MV-4-11 (cell line): ENCODE measurements at regions not wholly inside any gene's neighbourhood (a gene's known extent, or its start where the extent isn't known, plus 50 kb on each side); places are given as distances from the start of the nearest gene placed in this dataset.

ENCODE experiments used
- DNase-seq: peaks from one replicate; lab custom pipeline; 2025; lab: John Stamatoyannopoulos, UW

DNA sequence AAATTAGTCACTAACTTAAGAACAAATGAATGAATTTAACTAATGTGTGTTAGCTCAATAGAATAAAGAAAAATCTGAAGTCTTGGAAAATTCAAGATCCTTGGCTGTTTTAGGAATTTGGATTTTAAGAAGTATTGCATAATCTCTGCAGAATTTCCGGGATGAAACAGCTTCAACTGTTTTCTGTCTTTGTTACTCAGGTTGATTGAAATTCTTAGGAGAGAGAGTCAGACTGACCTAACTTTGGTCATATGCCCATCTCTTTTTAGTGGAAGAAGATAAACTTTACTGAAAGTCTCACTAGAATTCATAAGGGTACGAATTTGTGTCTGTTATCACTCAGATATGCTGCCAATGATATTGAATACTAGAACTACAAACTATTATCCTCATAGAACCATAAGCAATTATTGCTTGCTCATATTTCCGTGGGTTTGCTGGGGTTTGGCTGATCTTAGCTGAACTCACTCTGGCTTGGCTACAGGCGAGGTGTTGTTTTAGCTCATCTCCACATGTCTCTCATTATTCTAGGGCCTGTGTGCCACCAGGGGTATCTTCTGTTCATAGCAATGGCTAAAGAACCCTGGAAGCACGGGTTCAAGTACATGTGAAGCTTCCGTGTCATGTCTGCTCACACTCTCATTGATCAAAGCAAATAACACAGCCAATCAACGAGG lies 257.4 kb upstream of the NOVA1 start:
- no peak for DNase-seq

DNA sequence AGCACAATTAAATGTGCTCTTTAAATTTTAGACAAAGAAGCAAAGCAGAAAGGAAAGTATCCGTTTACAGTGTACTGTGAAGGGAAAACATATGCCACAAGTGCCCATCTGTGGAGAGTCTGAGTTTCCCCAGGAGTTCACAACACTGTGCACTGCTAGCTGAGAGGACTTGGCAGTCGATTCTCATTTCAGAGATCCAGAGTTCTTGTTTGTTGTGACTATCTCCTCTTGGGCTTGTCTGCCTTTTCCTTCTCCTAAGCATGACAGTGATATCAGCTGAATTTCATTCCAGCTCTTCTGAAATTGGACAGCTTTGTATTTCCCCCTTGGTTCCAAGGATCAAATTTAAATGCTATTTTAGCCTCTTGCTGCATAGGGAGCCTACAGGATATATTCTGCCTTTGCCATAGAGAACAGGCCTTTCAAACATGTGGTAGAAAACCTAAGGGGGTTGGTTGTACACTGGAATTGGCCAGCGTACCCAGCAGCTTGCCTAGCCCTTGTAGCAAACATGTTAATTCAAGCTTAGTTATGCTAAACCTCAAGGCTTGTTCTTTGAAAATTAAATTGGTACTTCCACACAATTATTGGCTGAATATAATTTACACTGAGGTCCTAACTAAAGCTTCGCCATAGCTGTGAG lies 259.2 kb upstream of the NOVA1 start:
- no peak for DNase-seq

DNA sequence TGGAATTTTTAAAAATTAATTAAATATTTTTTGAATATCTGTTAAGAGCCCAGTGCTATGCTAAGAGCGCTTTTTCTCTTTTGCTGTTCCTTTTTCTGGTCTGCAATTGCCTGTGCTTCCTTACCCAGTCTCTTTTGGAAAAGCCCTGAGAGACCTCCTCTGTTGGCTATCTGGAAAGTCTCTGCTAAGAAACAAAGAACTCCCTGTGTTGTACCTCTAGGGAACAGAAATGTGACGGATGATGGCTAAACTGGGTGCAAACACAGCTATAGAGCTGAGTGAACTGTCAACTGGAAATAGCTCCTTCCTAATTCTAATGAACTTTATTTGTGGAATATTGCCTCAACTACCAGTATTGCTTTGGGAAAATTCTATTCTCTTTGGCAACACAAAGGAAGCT lies 261.6 kb upstream of the NOVA1 start:
- no peak for DNase-seq

DNA sequence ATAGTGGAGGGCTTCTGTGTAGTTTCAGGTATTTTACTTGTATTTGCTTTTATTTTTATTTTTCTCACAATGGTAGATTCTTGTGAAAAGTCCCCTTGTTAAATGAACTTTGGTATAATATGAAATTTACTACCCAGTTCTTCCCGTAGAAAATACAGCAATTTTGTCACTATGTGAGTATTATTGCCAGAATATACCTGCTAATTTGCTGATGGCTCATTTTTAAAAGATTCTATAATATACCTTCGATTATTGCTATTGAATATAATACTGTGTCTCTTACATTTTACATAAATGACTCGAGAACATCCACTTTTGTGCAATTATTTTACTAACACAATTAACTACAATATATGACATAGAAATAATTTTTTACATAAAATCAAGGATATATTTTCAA lies 262.3 kb upstream of the NOVA1 start:
- DNase-seq = no peak

DNA sequence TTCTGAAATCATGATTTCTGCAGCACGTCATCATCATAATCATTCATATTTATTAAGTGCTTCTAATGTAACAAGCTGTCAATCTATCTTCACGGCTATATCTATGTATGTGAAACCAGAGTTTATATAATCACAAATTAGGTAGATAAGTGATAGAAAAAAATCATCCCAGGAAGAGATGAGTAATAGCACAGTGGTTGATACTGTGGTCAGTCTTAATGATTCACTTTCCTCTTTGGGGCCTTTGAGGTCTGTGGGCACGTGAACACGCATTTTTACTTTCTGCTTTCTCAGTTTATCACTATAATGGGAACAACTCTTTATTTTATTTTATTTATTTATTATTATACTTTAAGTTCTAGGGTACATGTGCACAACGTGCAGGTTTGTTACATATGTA lies 265.9 kb upstream of the NOVA1 start:
- no peak for DNase-seq

DNA sequence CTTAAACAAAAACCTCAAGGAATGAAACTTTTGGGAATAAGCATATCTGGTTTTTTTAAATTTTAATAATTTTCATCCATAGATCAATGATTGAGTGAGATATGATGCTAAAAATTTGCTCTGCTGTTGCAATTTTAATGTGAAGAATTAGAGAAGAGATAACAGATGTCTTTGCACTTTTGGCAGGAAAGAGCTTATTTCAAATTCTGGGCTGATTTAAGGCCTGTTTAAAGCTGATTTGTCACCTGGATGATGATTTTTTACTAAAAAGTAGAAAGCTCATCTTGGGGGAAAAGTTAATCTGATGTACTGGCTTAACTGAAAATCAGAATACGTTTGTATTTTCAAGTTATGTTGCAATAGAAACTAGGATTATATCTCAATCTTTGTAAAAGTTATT lies 268.9 kb upstream of the NOVA1 start:
- no peak for DNase-seq

DNA sequence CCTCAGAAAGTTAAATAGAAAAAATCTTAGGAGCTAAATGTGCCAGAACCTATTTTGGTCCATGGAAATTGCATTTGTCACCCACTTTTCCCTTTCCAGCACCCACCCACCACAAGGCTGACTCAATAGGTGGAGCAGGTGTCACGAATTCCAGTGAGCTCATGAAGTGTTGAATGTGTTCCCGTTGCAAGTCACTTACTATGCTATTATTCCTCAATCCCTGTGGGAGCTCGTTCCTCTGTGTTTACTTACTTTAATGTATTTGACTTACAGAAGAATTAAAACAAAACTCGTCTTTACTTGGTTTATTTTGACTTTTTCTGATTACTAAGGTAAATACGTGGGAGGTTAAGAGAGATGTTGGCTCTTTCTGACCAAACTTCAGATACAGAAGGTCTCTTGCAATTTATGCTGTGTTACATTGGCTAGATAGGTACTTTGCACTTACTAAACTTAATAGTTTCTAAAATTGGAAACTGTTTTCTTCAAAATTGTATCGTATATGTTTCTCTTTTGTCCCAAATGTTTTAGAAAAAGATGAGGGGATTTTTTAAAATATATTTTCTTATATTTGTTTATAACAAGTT lies 269.4 kb upstream of the NOVA1 start:
- no peak for DNase-seq

DNA sequence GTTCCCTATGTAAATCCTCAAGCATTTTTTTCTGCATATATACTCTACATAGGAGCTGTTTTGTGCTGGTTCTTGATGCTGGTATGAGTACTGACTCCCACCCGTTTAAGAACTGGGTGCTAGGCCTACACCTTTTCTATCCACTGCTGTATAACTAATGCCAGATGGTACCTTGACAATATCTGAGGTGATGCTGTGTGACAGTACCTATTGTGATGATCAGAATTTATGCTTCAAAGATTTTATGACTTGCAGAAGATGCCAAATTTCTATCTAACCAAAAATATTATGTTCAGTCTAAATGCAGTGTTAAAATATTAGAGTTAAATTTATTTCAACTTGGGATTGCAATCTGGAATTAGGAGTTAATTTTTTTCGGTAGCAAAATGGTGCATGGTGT lies 272.3 kb upstream of the NOVA1 start:
- no peak for DNase-seq

DNA sequence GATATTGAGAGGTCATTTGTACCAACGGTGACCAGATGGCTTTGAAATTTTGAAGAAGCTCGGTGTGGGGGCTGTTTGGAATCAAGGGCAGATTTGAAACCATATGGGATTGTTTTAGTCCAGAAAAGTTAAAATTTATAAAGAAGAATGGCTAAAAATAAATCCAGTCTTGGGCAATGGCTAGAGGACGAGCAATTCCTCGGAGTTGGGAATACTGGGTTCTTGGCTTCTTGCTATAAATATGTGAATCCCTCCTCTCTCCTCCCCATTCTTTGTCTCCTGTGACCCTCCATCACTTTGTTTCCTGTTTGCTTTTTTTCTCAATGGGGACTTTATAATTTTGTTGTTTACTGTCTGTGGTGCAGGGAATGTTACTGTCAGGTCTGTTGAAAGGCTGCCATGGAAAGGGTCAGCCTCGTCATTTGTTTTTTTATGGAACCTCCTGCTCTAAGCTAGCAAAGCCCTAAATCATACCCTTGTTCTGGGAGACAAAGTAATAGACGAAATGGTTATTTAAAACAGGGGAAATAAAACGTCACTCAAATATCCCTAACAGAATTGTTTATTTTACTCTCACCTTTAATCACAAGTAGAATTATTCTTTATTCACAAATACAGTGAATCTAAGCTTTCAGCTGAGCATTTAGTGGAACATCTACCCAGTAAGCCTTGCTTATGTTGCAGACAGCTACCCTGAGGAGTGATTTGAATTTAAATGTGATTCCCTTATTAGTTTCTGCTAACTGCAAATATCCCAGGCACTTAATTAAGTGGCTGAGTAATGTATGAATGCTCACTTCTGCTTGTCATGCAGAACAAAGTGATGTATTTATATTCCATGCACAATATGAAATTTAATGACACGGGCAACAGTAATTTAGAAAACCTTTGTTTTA lies 273.1 kb upstream of the NOVA1 start:
- no peak for DNase-seq

DNA sequence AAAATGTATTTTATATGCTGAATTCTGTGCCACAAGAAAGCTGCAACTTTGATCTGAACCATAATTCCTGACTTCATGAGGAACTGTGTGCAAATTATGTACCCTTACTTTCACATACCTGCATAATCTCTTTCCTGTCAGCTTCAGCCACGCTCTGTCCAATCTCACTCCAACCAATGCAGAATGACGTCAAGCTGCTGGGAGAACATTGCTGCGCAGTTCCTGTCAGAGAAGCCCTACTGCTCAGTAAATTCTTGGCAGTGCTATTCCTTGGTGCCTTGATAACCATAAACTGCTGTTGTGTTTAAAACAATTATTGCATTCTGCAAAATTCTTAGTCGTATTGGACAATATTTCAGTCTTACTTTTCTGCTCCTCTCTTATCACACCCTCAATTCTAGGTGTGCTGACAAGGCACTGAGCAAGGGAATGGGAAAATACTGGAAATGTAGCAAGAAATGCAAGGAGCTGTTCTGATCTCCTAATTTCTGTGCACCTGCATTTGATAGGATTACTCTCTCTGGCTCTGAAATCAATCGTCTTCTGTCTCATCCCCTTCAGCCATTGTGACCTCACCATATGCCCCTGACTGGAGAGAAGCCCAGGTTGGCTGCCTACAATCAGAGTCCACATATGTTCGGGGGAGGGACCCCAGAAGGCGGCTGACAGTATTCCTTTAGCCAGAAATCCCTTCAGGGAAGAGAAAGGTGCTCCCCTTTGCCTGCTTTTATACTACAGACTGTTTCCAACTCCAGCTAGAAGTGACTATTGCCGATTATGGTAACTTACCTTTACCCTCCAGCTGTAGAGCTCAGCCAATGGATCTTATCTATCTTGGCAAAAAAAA lies 274.9 kb upstream of the NOVA1 start:
- no peak for DNase-seq

DNA sequence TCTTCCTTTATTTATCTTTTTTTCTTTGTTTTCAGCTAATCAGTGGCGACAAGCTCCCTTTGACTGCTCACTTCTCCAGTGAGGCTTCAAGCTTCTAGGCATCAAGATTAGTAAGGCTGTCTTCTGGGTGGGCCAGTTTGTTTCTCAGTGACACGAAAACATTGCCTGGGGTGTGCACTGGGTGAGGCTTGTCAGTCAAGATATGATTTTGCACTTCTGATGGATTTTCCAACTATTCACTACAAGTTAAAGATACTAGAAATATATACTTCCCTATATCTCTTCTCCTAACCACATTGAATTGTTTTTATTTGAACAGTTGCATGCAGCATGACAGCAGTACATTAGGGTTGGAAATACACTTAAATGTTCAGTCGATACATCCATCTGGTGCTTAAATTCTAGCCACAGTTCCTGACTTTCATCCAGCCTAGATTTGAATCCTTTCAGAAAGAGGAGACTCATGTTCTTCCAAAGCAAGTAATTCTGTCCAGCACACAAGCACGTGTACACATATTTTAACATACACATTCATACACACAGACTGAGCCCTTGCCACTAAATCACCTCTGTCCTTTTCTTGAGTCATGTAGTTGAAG lies 275.6 kb upstream of the NOVA1 start:
- no peak for DNase-seq

DNA sequence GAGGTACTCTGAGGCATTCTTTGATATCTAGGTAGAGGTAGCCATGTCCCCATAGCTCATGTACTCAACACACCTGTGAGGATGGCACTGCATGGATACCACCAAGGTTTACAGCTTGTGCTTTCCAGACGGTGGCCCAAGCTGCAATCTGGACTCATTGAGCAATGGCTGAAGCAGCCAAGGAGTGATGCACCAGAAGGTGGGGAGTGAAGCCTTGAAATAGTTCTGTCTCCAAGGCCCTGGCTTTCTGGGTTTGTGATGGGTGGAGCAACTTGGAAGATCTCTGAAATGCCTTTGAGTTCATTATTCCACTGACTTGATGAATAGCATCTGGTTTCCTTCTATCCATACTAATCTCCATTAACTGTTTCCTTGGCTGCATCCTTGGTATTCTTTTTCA lies 290.0 kb upstream of the NOVA1 start:
- DNase-seq = no peak

DNA sequence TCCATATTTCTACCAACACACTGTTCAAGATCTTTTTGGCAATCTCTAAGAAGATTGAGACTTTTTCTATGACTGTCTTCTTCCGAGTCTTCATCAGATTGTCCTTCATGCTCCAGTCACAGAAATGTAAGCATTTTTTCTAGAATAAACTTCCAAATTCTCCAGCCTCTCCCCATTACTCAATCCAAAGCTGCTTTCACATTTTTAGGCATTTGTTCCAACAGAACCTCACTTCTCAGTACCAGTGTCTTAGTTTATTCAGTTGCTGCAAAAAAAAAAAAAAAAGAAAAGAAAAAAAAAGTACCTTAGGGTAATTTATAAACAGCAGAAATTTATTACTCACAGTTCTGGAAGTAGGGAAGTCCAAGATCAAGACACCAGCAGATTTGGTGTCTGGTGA lies 290.8 kb upstream of the NOVA1 start:
- DNase-seq = no peak

DNA sequence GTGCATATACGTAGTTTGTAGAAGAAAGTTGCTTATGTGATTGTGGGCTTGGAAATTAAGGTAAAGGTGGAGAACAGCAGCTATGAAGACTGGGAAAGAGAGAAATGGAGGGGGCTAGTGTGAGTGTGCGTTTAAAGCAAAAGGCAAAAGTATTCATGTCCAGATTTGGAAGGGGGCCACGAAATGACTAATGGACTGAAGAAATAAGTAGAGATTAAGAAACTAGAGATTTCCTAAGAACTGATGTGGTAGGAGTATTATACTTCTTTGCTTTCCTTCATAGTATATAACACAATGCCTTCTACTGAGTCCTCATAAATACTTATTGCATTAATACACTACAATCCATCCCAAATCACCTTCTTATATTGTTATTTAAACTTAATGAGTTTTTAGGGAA lies 298.6 kb upstream of the NOVA1 start:
- no peak for DNase-seq

DNA sequence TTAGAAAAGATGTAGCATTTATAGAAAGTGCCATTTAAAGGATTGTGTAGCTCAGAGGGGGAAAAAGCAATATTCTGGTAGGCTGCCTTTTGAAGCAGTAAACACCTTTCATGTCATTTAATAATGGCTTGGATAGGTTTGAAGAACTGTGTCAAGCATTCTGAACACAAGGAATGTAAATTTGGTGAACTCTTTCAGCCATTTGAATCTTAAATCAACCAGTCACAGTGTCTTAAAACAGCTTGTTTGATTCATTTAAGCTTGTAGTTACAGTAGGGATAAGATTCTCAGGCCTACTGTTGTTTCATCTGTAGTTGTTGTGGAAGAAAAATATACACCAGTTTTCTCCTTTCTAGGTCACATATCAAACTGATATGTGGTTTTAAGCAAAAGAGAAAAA lies 299.4 kb upstream of the NOVA1 start:
- no peak for DNase-seq

DNA sequence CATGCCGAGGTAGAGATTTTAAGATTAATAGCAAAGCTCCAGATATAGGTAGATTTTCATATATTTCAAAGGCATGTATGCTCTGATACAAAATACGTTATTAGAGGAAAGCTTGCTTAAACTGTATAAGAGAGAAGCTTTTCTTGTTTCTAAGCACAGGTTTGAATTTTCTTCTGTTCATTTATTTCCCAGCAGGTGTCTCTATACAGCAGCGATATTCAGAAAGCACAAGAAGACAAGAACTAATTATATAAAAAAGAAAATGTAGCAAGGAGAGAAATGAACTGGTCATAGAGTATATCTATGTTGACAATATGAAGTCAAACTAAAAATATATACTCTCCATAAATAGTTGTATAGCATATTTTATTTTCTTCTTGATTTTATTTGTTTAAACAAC lies 307.4 kb upstream of the NOVA1 start:
- no peak for DNase-seq

DNA sequence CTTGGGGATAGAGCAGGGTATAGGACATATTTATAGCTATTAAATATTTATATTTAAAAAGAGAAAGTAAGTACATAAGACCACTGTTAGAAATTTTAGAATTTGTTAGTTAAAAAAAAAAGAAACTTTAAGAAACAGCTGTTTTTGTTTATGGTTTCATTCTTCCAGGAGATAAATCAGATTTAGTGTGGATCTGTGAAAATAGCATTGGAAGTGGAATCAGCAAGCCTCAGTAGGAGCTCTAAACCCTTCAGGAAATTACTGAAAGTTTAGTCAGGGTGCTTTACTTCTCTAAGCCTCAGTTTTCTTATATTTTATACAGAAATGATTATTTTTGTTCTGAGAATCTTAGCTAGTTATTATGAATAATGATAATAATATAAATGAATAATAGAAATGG lies 316.0 kb upstream of the NOVA1 start:
- DNase-seq = no peak

DNA sequence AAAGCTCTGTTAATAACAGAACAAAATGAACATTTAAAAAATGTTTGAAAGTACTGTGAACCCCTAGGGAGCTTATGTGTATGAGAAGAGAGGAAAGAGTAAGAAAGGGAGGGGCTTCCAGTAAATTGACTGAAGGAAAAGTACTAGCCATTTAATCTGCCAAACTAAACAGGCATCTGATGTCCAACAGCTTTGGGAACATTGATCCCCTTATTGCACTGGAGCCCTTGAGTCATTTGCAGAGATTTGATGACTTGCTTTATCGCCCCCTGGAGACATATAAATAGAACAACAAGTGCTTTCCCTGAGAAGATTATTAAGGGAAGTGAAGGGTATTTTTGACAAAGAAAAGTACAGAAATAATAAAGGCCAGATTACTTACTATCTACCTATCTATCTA lies 319.3 kb upstream of the NOVA1 start:
- no peak for DNase-seq

DNA sequence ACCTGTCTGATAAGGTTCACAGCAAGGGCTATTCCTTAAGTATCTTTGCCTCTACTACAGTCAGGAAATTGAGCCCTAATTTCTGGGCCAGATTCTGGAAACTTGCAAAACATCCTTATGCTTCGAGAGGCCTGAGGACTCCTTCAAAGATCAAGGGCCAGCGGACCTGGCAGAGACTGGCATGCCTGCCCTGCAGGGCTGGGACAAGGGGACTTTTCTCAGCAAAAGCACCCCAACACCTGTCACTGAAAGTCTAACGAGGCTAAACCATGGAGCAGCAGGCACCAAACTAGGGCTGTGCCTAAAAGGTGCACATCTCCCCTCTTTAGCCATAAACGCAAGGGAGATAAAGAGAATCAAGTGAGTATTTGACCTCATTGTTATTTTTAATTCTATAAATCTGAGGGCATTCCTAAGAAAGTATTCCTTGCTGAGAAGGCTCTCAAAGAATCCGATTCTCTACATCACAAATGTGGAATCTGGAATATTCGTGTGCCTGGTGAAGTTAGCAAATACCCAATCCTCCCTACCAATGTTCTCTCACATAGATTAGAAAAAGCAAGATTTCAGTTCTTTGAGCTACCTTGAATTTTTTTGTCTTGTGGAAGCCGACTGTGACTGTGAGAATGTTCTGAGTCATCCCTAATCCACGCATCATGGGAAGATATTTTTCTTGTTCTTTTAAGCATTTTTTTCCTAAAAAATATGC lies 328.2 kb upstream of the NOVA1 start:
- no peak for DNase-seq

DNA sequence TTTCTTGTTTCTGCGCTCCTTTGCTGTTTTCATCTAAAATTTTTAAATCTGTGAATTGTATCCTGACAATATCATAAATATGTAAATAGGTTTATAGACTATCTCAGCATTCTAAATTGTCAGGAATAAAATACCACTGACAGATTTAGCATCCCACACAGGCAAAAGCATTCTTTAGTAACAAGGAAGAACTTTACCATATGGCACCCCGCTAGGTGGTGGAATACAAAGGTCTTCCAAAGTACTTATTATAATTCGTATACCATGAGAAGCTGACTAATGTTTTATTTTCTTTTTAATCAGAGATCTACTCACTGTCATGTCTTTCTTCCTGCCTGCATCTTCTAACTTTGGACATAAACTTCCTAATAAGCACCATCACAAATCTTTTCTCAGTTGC lies 328.8 kb upstream of the NOVA1 start:
- DNase-seq = no peak

DNA sequence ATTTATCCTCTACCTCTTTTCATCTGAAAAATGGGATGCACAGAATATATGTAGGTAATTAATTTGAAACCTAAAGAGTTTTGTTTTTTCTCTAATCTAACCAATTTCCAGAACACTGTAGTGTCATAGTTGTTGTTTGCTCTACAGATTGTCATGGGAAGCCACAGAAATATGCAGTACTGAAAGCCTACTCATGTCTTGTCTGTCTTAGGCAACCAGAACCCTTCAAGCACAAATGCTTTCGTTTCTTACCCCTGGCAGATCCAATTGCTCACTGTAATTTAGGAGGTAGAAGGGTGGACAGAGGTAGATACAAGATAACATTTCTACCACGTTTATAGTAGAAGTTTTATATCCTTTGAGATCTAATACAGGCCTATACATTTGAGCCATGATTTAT lies 330.2 kb upstream of the NOVA1 start:
- no peak for DNase-seq
